HFFc6 (cell line): ENCODE measurements at regions not wholly inside any gene's neighbourhood (a gene's known extent, or its start where the extent isn't known, plus 50 kb on each side); places are given as distances from the start of the nearest gene placed in this dataset.

ENCODE experiments used
- DNase-seq: peaks from one replicate; pipeline ENCODE4 v3.0.0-alpha.2; 2018
- H3K27ac Mint-ChIP-seq: 2 replicates; pipeline ENCODE4 v1.8.0; 2020; ENCODE audit warnings: mild to moderate bottlenecking, mixed read lengths
- H3K27me3 Mint-ChIP-seq: 2 replicates; pipeline ENCODE4 v1.8.0; 2021; ENCODE audit warnings: mild to moderate bottlenecking, moderate library complexity, mixed read lengths; ENCODE audit not compliant: insufficient read depth
- H3K36me3 Mint-ChIP-seq: 2 replicates; pipeline ENCODE4 v1.8.0; 2021; ENCODE audit warnings: low read depth, mixed read lengths
- H3K4me1 Mint-ChIP-seq: 2 replicates; pipeline ENCODE4 v1.8.0; 2020; ENCODE audit warnings: low read depth, mixed read lengths
- H3K4me3 Mint-ChIP-seq: 2 replicates; pipeline ENCODE4 v1.8.0; 2020; ENCODE audit warnings: mild to moderate bottlenecking, moderate library complexity, mixed read lengths
- H3K9me3 Mint-ChIP-seq: 2 replicates; pipeline ENCODE4 v1.8.0; 2020; ENCODE audit warnings: mild to moderate bottlenecking, mixed read lengths
- CTCF ChIP-seq: fragments of 200-600 bp; sonication (generic); IDR thresholded peaks from 2 replicates; pipeline ENCODE4 v1.5.0; 2021; ENCODE audit warnings: antibody characterized with exemption, mild to moderate bottlenecking

- Mint-ChIP-seq H3K9me3 (no peaks in the 10 kb centered on the region), H3K27me3 (no peaks in the 10 kb centered on the region), H3K4me3 (no peak overlapping the region), H3K36me3 (no peaks in the 10 kb centered on the region), H3K27ac (no peak overlapping the region), H3K4me1 (no peaks in the 10 kb centered on the region)
- no peak for DNase-seq
- TF ChIP-seq CTCF: no peak
Measured at GRCh38 chr12:18807714-18808113, 69.8 kb downstream of the CAPZA3 start.

- no peak for TF ChIP-seq CTCF
- no peaks in the 10 kb centered on the region for H3K36me3 Mint-ChIP-seq
- no peaks in the 10 kb centered on the region for H3K9me3 Mint-ChIP-seq
- H3K4me3 Mint-ChIP-seq: no peak overlapping the region
- no peaks in the 10 kb centered on the region for H3K27me3 Mint-ChIP-seq
- no peak overlapping the region for H3K27ac Mint-ChIP-seq
- no peak for DNase-seq
- no peaks in the 10 kb centered on the region for H3K4me1 Mint-ChIP-seq
Measured at GRCh38 chr12:18808221-18808620, 70.3 kb downstream of the CAPZA3 start.

- DNase-seq: no peak
- no peaks in the 10 kb centered on the region for H3K36me3 Mint-ChIP-seq
- no peaks in the 10 kb centered on the region for H3K4me1 Mint-ChIP-seq
- H3K27me3 Mint-ChIP-seq: no peaks in the 10 kb centered on the region
- no peak overlapping the region for H3K27ac Mint-ChIP-seq
- no peak for TF ChIP-seq CTCF
- no peak overlapping the region for H3K4me3 Mint-ChIP-seq
- no peaks in the 10 kb centered on the region for H3K9me3 Mint-ChIP-seq
Measured at GRCh38 chr12:18810537-18811253, 72.8 kb downstream of the CAPZA3 start.

GRCh38 chr12:18811273-18811672, 73.4 kb downstream of the CAPZA3 start:
- Mint-ChIP-seq H3K27ac (no peak overlapping the region), H3K27me3 (no peaks in the 10 kb centered on the region), H3K4me3 (no peak overlapping the region), H3K9me3 (no peaks in the 10 kb centered on the region), H3K36me3 (no peaks in the 10 kb centered on the region), H3K4me1 (no peaks in the 10 kb centered on the region)
- no peak for DNase-seq
- TF ChIP-seq CTCF: no peak

- Mint-ChIP-seq H3K4me3 (no peak overlapping the region), H3K9me3 (no peaks in the 10 kb centered on the region), H3K27me3 (no peaks in the 10 kb centered on the region), H3K4me1 (no peaks in the 10 kb centered on the region), H3K27ac (no peak overlapping the region), H3K36me3 (no peaks in the 10 kb centered on the region)
- DNase-seq: no peak
- no peak for TF ChIP-seq CTCF
Measured at GRCh38 chr12:18813753-18814152, 75.8 kb downstream of the CAPZA3 start.
